ENCODE measurements at regions not wholly inside any gene's neighbourhood (a gene's known extent, or its start where the extent isn't known, plus 50 kb on each side); places are given as distances from the start of the nearest gene placed in this dataset.

GRCh38 chr17:68195667-68196393 lies 52.0 kb upstream of the AMZ2 start:
- Histone ChIP-seq H3K4me3 (ENCODE audit: low read length) (peak overlapping the region; percentile 51; the same call in 1 of the 2 replicates), H3K36me3 (ENCODE audit: insufficient read depth, low read depth, low read length) (no peaks in the 10 kb centered on the region), H3K27ac (ENCODE audit: low read length) (no peak overlapping the region), H3K27me3 (ENCODE audit: insufficient read depth, low read length) (peaks cover 97% of the 10 kb centered on the region), H3K4me1 (ENCODE audit: insufficient read depth, low read length) (no peaks in the 10 kb centered on the region), H3K9ac (ENCODE audit: low read depth, low read length) (no peak overlapping the region), H3K9me3 (ENCODE audit: insufficient read depth, low read depth, low read length) (no peaks in the 10 kb centered on the region)

GRCh38 chr17:68196394-68197090 lies 51.3 kb upstream of the AMZ2 start:
- no peak overlapping the region for H3K9ac ChIP-seq (ENCODE audit: low read depth, low read length)
- no peaks in the 10 kb centered on the region for H3K9me3 ChIP-seq (ENCODE audit: insufficient read depth, low read depth, low read length)
- peaks cover 100% of the 10 kb centered on the region for H3K27me3 ChIP-seq (ENCODE audit: insufficient read depth, low read length)
- H3K4me1 ChIP-seq (ENCODE audit: insufficient read depth, low read length) = no peaks in the 10 kb centered on the region
- no peak overlapping the region for H3K27ac ChIP-seq (ENCODE audit: low read length)
- no peaks in the 10 kb centered on the region for H3K36me3 ChIP-seq (ENCODE audit: insufficient read depth, low read depth, low read length)
- peak overlapping the region; percentile 54; the same call in 1 of the 2 replicates for H3K4me3 ChIP-seq (ENCODE audit: low read length)

- no peaks in the 10 kb centered on the region for H3K9me3 ChIP-seq (ENCODE audit: insufficient read depth, low read depth, low read length)
- H3K4me3 ChIP-seq (ENCODE audit: low read length) = peak overlapping the region; percentile 54; the same call in 1 of the 2 replicates
- H3K9ac ChIP-seq (ENCODE audit: low read depth, low read length) = no peak overlapping the region
- H3K27me3 ChIP-seq (ENCODE audit: insufficient read depth, low read length) = peaks cover 100% of the 10 kb centered on the region
- H3K27ac ChIP-seq (ENCODE audit: low read length) = no peak overlapping the region
- no peaks in the 10 kb centered on the region for H3K36me3 ChIP-seq (ENCODE audit: insufficient read depth, low read depth, low read length)
- no peaks in the 10 kb centered on the region for H3K4me1 ChIP-seq (ENCODE audit: insufficient read depth, low read length)
Observed at GRCh38 chr17:68197091-68197996, 50.5 kb upstream of the AMZ2 start.

GRCh38 chr17:68197997-68198930 lies 49.6 kb upstream of the AMZ2 start:
- H3K9me3 ChIP-seq (ENCODE audit: insufficient read depth, low read depth, low read length) = no peaks in the 10 kb centered on the region
- H3K27me3 ChIP-seq (ENCODE audit: insufficient read depth, low read length) = peaks cover 100% of the 10 kb centered on the region
- no peaks in the 10 kb centered on the region for H3K36me3 ChIP-seq (ENCODE audit: insufficient read depth, low read depth, low read length)
- H3K4me1 ChIP-seq (ENCODE audit: insufficient read depth, low read length) = no peaks in the 10 kb centered on the region
- no peak overlapping the region for H3K9ac ChIP-seq (ENCODE audit: low read depth, low read length)
- H3K4me3 ChIP-seq (ENCODE audit: low read length) = 0 out of 2 replicates have a peak overlapping the region, but pooled peaks have one; percentile 5
- H3K27ac ChIP-seq (ENCODE audit: low read length) = no peak overlapping the region
